ENCODE measurements at regions not wholly inside any gene's neighbourhood (a gene's known extent, or its start where the extent isn't known, plus 50 kb on each side); places are given as distances from the start of the nearest gene placed in this dataset.
A peak's percentile ranks its signal among the peaks of the same experiment; 100 is the strongest.

DNA sequence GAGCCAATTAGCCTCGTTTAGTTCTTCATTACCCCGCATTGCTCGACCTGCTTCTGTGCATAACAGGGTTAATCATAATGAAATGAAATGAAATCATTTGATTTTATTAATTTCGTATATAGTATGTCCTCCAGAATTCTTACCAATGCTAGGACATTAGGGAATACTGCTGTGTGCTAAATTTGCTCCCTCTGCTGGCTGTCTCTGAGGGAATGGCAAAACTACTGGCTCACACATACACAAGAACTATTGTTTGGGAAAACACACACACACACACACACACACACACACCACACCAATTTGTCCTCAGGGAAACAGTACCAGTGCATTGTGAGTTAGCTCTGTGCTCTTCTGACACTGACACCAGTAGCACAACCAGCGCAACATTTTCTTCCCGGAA lies 273.3 kb upstream of the TCF4 start:
- FAIRE-seq (peak; percentile 55), DNase-seq (ENCODE audit: low read depth) (peak; percentile 49)
- H3K4me3 Mint-ChIP-seq (ENCODE audit: unreplicated experiment) = no peak overlapping the region
- Histone ChIP-seq H3K9me3 (ENCODE audit: insufficient read depth, low read depth, low read length) (no peaks in the 10 kb centered on the region), H3K4me3 (ENCODE audit: insufficient read depth, low read depth, low read length) (no peak overlapping the region), H3K27ac (ENCODE audit: low read depth, low read length) (no peak overlapping the region), H3K9ac (ENCODE audit: low read length) (no peak overlapping the region), H3K27me3 (ENCODE audit: insufficient read depth, low read length) (no peaks in the 10 kb centered on the region), H3K4me1 (ENCODE audit: insufficient read depth, low read length) (peaks cover 18% of the 10 kb centered on the region), H2AFZ (ENCODE audit: low read depth, low read length) (peak overlapping the region; percentile 42), H3K36me3 (ENCODE audit: insufficient read depth, low read length) (no peaks in the 10 kb centered on the region), H4K20me1 (ENCODE audit: insufficient read depth, low read length) (no peaks in the 10 kb centered on the region), H3K4me2 (ENCODE audit: low read length) (no peak overlapping the region), H3K79me2 (ENCODE audit: insufficient read depth, low read length) (no peaks in the 10 kb centered on the region)
- H3K9me3 Mint-ChIP-seq (ENCODE audit: unreplicated experiment) = no peaks in the 10 kb centered on the region
- H3K4me1 Mint-ChIP-seq (ENCODE audit: low read depth, unreplicated experiment) = peaks cover 21% of the 10 kb centered on the region
- no peaks in the 10 kb centered on the region for H3K36me3 Mint-ChIP-seq (ENCODE audit: low read depth, unreplicated experiment)
- TF ChIP-seq EZH2 (IDR thresholded peaks at IDR 0.05; ENCODE audit: insufficient read depth, low read length) = no peak
- TF ChIP-seq, protein P1, sequence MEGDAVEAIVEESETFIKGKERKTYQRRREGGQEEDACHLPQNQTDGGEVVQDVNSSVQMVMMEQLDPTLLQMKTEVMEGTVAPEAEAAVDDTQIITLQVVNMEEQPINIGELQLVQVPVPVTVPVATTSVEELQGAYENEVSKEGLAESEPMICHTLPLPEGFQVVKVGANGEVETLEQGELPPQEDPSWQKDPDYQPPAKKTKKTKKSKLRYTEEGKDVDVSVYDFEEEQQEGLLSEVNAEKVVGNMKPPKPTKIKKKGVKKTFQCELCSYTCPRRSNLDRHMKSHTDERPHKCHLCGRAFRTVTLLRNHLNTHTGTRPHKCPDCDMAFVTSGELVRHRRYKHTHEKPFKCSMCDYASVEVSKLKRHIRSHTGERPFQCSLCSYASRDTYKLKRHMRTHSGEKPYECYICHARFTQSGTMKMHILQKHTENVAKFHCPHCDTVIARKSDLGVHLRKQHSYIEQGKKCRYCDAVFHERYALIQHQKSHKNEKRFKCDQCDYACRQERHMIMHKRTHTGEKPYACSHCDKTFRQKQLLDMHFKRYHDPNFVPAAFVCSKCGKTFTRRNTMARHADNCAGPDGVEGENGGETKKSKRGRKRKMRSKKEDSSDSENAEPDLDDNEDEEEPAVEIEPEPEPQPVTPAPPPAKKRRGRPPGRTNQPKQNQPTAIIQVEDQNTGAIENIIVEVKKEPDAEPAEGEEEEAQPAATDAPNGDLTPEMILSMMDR (IDR thresholded peaks at IDR 0.05; ENCODE audit: insufficient read depth, low read depth, low read length) = peak; percentile 63
- H3K27ac Mint-ChIP-seq (ENCODE audit: unreplicated experiment) = no peak overlapping the region
- H3K27me3 Mint-ChIP-seq (ENCODE audit: low read depth, unreplicated experiment) = no peaks in the 10 kb centered on the region

DNA sequence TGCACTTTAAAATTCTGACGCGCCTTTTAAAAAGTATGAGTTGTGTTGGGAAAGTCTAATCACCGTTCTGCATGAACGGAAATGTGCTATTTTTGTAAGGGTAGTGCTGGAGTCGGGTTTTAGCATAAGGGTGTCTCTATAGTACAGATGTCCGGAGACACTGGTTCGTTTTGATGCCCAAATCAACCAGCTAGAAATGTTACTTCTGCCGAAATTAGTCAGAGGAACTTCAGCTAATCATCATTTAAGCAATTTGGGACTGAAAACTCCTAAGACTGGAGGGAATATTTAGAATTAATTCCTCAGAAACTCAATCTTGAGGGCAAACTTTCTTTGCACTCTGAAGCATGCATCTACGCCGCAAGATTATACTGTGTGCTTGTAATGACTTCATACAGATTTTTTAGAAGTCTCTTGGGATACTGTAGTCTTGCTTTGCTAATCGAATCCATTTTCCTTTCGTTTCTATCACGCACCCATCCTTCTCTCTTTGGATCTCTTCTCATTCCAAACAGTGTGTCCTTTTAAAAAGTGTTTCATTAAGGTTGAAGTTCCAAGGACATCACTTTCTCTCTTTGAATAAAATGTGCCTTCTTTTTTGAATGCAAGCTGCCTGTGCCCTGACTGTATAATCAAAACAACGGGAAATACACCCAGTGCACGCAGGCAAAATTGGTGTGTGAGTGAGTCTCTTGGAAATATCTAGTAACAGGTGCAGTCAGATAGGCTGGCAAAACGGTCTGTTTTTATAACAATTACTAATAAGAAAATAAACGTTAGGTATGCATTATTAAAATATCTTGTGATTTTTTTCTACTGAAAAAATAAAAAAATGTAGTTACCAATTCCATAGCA lies 270.9 kb upstream of the TCF4 start:
- Histone ChIP-seq H3K4me3 (ENCODE audit: insufficient read depth, low read depth, low read length) (peak overlapping the region; percentile 64), H3K27ac (ENCODE audit: low read depth, low read length) (peak overlapping the region; percentile 33), H3K9ac (ENCODE audit: low read length) (peak overlapping the region; percentile 69), H4K20me1 (ENCODE audit: insufficient read depth, low read length) (no peaks in the 10 kb centered on the region), H3K79me2 (ENCODE audit: insufficient read depth, low read length) (no peaks in the 10 kb centered on the region), H3K27me3 (ENCODE audit: insufficient read depth, low read length) (no peaks in the 10 kb centered on the region), H3K4me1 (ENCODE audit: insufficient read depth, low read length) (peaks cover 28% of the 10 kb centered on the region), H3K9me3 (ENCODE audit: insufficient read depth, low read depth, low read length) (no peaks in the 10 kb centered on the region), H2AFZ (ENCODE audit: low read depth, low read length) (peak overlapping the region; percentile 44), H3K36me3 (ENCODE audit: insufficient read depth, low read length) (no peaks in the 10 kb centered on the region), H3K4me2 (ENCODE audit: low read length) (peak overlapping the region; percentile 87)
- H3K27me3 Mint-ChIP-seq (ENCODE audit: low read depth, unreplicated experiment) = no peaks in the 10 kb centered on the region
- H3K4me1 Mint-ChIP-seq (ENCODE audit: low read depth, unreplicated experiment) = peaks cover 35% of the 10 kb centered on the region
- H3K9me3 Mint-ChIP-seq (ENCODE audit: unreplicated experiment) = no peaks in the 10 kb centered on the region
- no peaks in the 10 kb centered on the region for H3K36me3 Mint-ChIP-seq (ENCODE audit: low read depth, unreplicated experiment)
- peak; percentile 60 for DNase-seq (ENCODE audit: low read depth)
- no peak overlapping the region for H3K27ac Mint-ChIP-seq (ENCODE audit: unreplicated experiment)
- TF ChIP-seq, protein P1 (IDR thresholded peaks at IDR 0.05; ENCODE audit: insufficient read depth, low read depth, low read length) = no peak
- TF ChIP-seq EZH2 (IDR thresholded peaks at IDR 0.05; ENCODE audit: insufficient read depth, low read length) = no peak
- FAIRE-seq = no peak
- H3K4me3 Mint-ChIP-seq (ENCODE audit: unreplicated experiment) = no peak overlapping the region

DNA sequence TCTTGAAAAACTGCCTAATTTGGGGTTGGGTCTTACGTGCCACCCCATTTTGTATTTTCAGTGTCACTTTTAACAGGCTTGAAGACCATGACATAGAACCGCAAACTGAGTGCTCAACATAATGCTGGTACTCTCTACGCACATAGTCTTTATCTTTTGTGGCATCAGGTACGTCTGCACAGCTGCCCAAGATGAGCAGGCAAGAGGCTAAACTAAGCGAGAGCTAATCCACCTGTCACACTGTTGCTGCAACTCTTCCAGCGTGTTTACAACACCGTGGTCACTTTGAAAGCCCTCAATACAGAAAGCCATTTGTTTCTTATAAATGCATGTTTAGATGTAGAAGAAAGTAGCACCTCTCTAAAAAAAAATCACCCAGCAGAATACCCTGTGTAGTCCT lies 270.0 kb upstream of the TCF4 start:
- H3K27ac Mint-ChIP-seq (ENCODE audit: unreplicated experiment) = no peak overlapping the region
- H3K9me3 ChIP-seq (ENCODE audit: insufficient read depth, low read depth, low read length) = no peaks in the 10 kb centered on the region
- H3K36me3 ChIP-seq (ENCODE audit: insufficient read depth, low read length) = no peaks in the 10 kb centered on the region
- H3K27ac ChIP-seq (ENCODE audit: low read depth, low read length) = no peak overlapping the region
- DNase-seq (ENCODE audit: low read depth) (no peak), FAIRE-seq (no peak)
- H3K9me3 Mint-ChIP-seq (ENCODE audit: unreplicated experiment) = no peaks in the 10 kb centered on the region
- peaks cover 35% of the 10 kb centered on the region for H3K4me1 Mint-ChIP-seq (ENCODE audit: low read depth, unreplicated experiment)
- H4K20me1 ChIP-seq (ENCODE audit: insufficient read depth, low read length) = no peaks in the 10 kb centered on the region
- H3K79me2 ChIP-seq (ENCODE audit: insufficient read depth, low read length) = no peaks in the 10 kb centered on the region
- no peak overlapping the region for H3K4me3 ChIP-seq (ENCODE audit: insufficient read depth, low read depth, low read length)
- H2AFZ ChIP-seq (ENCODE audit: low read depth, low read length) = no peak overlapping the region
- H3K27me3 ChIP-seq (ENCODE audit: insufficient read depth, low read length) = no peaks in the 10 kb centered on the region
- peaks cover 28% of the 10 kb centered on the region for H3K4me1 ChIP-seq (ENCODE audit: insufficient read depth, low read length)
- H3K4me2 ChIP-seq (ENCODE audit: low read length) = peak overlapping the region; percentile 87
- H3K9ac ChIP-seq (ENCODE audit: low read length) = peak overlapping the region; percentile 69
- no peak overlapping the region for H3K4me3 Mint-ChIP-seq (ENCODE audit: unreplicated experiment)
- H3K27me3 Mint-ChIP-seq (ENCODE audit: low read depth, unreplicated experiment) = no peaks in the 10 kb centered on the region
- TF ChIP-seq, protein P1 (IDR thresholded peaks at IDR 0.05; ENCODE audit: insufficient read depth, low read depth, low read length) = no peak
- no peak for TF ChIP-seq EZH2 (IDR thresholded peaks at IDR 0.05; ENCODE audit: insufficient read depth, low read length)
- no peaks in the 10 kb centered on the region for H3K36me3 Mint-ChIP-seq (ENCODE audit: low read depth, unreplicated experiment)
